H1 (cell line): ENCODE measurements at regions not wholly inside any gene's neighbourhood (a gene's known extent, or its start where the extent isn't known, plus 50 kb on each side); places are given as distances from the start of the nearest gene placed in this dataset.

ENCODE experiments used
- CTCF ChIA-PET: fragments of 300-600 bp; sonication (Branson Sonifier 250); formaldehyde crosslinking; loops from one replicate; lab custom pipeline; 2021; ENCODE audit not compliant: partially characterized antibody; lab: Charles Lee
- POLR2A ChIA-PET: fragments of 300-600 bp; sonication (Branson Sonifier 250); formaldehyde crosslinking; loops from one replicate; lab custom pipeline; 2021; ENCODE audit warnings: inconsistent platforms; ENCODE audit not compliant: partially characterized antibody; lab: Charles Lee
- DNase-seq, 2 experiments: peaks; one replicate each; pipeline versions ENCODE4 v3.0.0 to v3.0.0-alpha.2; 2010 to 2022; ENCODE audit warnings: low spot score in 2 of 2, low read depth in 1 of 2, mixed read lengths in 1 of 2
- FAIRE-seq: peaks from 2 replicates; lab custom pipeline; 2011; peaks lifted over from hg19 to GRCh38; lab: Jason Lieb, UNC
- H2AFZ ChIP-seq: 2 replicates; pipeline ENCODE4 v1.8.1; 2012; ENCODE audit warnings: low read length, inconsistent platforms
- H2AK5ac ChIP-seq: 2 replicates; pipeline ENCODE4 v1.6.1; 2013; ENCODE audit warnings: low read depth, low read length
- H2BK120ac ChIP-seq: replicated peaks from 2 replicates; pipeline ENCODE3; 2013; ENCODE audit warnings: low read depth, low read length, inconsistent platforms
- H2BK12ac ChIP-seq: 2 replicates; pipeline ENCODE4 v1.6.1; 2013; ENCODE audit warnings: low read depth, low read length
- H2BK15ac ChIP-seq: 2 replicates; pipeline ENCODE4 v1.6.1; 2013; ENCODE audit warnings: low read length
- H2BK20ac ChIP-seq: 2 replicates; pipeline ENCODE4 v1.6.1; 2013; ENCODE audit warnings: low read length
- H2BK5ac ChIP-seq: 2 replicates; pipeline ENCODE4 v1.6.1; 2013; ENCODE audit warnings: low read depth, low read length
- H3K14ac ChIP-seq: 2 replicates; pipeline ENCODE4 v1.6.1; 2013; ENCODE audit warnings: inconsistent platforms; ENCODE audit not compliant: insufficient read length
- H3K18ac ChIP-seq: 2 replicates; pipeline ENCODE4 v1.6.1; 2013; ENCODE audit warnings: low read length; ENCODE audit errors: extremely low read depth
- H3K23ac ChIP-seq: 2 replicates; pipeline ENCODE4 v1.6.1; 2013; ENCODE audit warnings: inconsistent platforms; ENCODE audit not compliant: insufficient read length
- H3K23me2 ChIP-seq: 2 replicates; pipeline ENCODE4 v1.6.1; 2013; ENCODE audit warnings: low read depth, low read length
- H3K27ac ChIP-seq: 2 replicates; pipeline ENCODE4 v1.6.1; 2011; ENCODE audit warnings: low read depth, low read length, inconsistent platforms
- H3K27me3 ChIP-seq, 4 experiments: replicated peaks in 1 of 4; 1 replicate in 1 of 4; 2 replicates in 3 of 4; pipeline versions ENCODE4 v1.6.1 to v1.8.1; 2011 to 2013; ENCODE audit warnings: low read length in 3 of 4, mild to moderate bottlenecking in 3 of 4, inconsistent platforms in 2 of 4, mixed read lengths in 2 of 4, moderate library complexity in 1 of 4; ENCODE audit not compliant: control insufficient read depth in 3 of 4, insufficient read depth in 3 of 4; ENCODE audit errors: extremely low read depth in 1 of 4
- H3K36me3 ChIP-seq, 4 experiments: 2 replicates each; pipeline versions ENCODE4 v1.6.1 to v1.8.1; 2011 to 2013; ENCODE audit warnings: mild to moderate bottlenecking in 4 of 4, low read length in 3 of 4, moderate library complexity in 2 of 4, control low read depth in 1 of 4, inconsistent platforms in 1 of 4; ENCODE audit not compliant: insufficient read depth in 4 of 4, control insufficient read depth in 2 of 4
- H3K4ac ChIP-seq: replicated peaks from 2 replicates; pipeline ENCODE3; 2013; ENCODE audit warnings: low read length, low read depth, mixed read lengths, inconsistent platforms; ENCODE audit not compliant: insufficient read length
- H3K4me1 ChIP-seq, 4 experiments: replicated peaks in 1 of 4; 1 replicate in 1 of 4; 2 replicates in 3 of 4; pipeline versions ENCODE4 v1.6.1 to v1.8.1; 2011 to 2013; ENCODE audit warnings: low read length in 3 of 4, inconsistent platforms in 2 of 4, mixed read lengths in 1 of 4; ENCODE audit not compliant: insufficient read depth in 4 of 4, control insufficient read depth in 3 of 4
- H3K4me2 ChIP-seq, 2 experiments: 2 replicates each; pipeline versions ENCODE4 v1.6.1 to v1.8.1; 2011 to 2013; ENCODE audit warnings: low read depth in 2 of 2, low read length in 2 of 2, control low read depth in 1 of 2, inconsistent platforms in 1 of 2, mild to moderate bottlenecking in 1 of 2; ENCODE audit not compliant: insufficient read depth in 1 of 2
- H3K4me3 ChIP-seq, 4 experiments: fragments of 200-600, 300-600 bp in 1 of 4; sonication (generic), shearing (Covaris generic), sonication (Bioruptor Twin) in 1 of 4; 2 replicates each; pipeline versions ENCODE4 v1.5.1 to v1.8.1; 2011 to 2016; ENCODE audit warnings: low read length in 4 of 4, low read depth in 3 of 4, control low read depth in 2 of 4, inconsistent platforms in 2 of 4, mild to moderate bottlenecking in 2 of 4, mixed read lengths in 1 of 4, moderate library complexity in 1 of 4; ENCODE audit not compliant: insufficient read depth in 2 of 4; ENCODE audit errors: extremely low read depth in 1 of 4
- H3K56ac ChIP-seq: replicated peaks from 2 replicates; pipeline ENCODE3; 2013; ENCODE audit warnings: low read depth, mild to moderate bottlenecking, mixed read lengths, low read length, inconsistent platforms; ENCODE audit not compliant: insufficient read length
- H3K79me1 ChIP-seq: 2 replicates; pipeline ENCODE4 v1.6.1; 2013; ENCODE audit warnings: low read depth, low read length, control low read depth
- H3K79me2 ChIP-seq, 2 experiments: 2 replicates each; pipeline versions ENCODE4 v1.6.1 to v1.8.1; 2012 to 2013; ENCODE audit warnings: low read length in 2 of 2, mild to moderate bottlenecking in 2 of 2, inconsistent platforms in 1 of 2; ENCODE audit not compliant: insufficient read depth in 2 of 2, control insufficient read depth in 1 of 2
- H3K9ac ChIP-seq, 4 experiments: replicated peaks in 1 of 4; 1 replicate in 1 of 4; 2 replicates in 3 of 4; pipeline versions ENCODE4 v1.6.1 to v1.8.1; 2011 to 2013; ENCODE audit warnings: low read depth in 3 of 4, low read length in 3 of 4, control low read depth in 2 of 4, mild to moderate bottlenecking in 2 of 4, moderate library complexity in 2 of 4, inconsistent platforms in 1 of 4; ENCODE audit errors: extremely low read depth in 1 of 4
- H3K9me3 ChIP-seq, 2 experiments: 2 replicates each; pipeline versions ENCODE4 v1.6.1 to v1.8.1; 2012 to 2013; ENCODE audit warnings: mild to moderate bottlenecking in 2 of 2, moderate library complexity in 2 of 2, control low read depth in 1 of 2, inconsistent platforms in 1 of 2, low read depth in 1 of 2, low read length in 1 of 2, mixed read lengths in 1 of 2; ENCODE audit not compliant: insufficient read depth in 2 of 2
- H4K20me1 ChIP-seq, 2 experiments: replicated peaks in 1 of 2; 2 replicates each; pipeline versions ENCODE3 to v1.8.1; 2011 to 2013; ENCODE audit warnings: inconsistent platforms in 2 of 2, low read length in 2 of 2, mild to moderate bottlenecking in 1 of 2; ENCODE audit not compliant: insufficient read depth in 2 of 2, control insufficient read depth in 1 of 2
- H4K5ac ChIP-seq: 2 replicates; pipeline ENCODE4 v1.6.1; 2013; ENCODE audit warnings: low read length, low read depth, mixed read lengths, inconsistent platforms; ENCODE audit not compliant: insufficient read length
- H4K8ac ChIP-seq: 2 replicates; pipeline ENCODE4 v1.8.0; 2013; ENCODE audit warnings: mild to moderate bottlenecking, moderate library complexity, low read length, inconsistent platforms; ENCODE audit not compliant: insufficient read depth; ENCODE audit errors: extremely low read depth
- H4K91ac ChIP-seq: replicated peaks from 2 replicates; pipeline ENCODE3; 2013; ENCODE audit warnings: low read length, mixed read lengths, inconsistent platforms; ENCODE audit not compliant: insufficient read length
- ATF2 ChIP-seq: IDR thresholded peaks from 2 replicates; pipeline ENCODE4 v1.6.1; 2012; ENCODE audit warnings: low read length, inconsistent platforms
- CBX5 ChIP-seq: fragments of 300-800, 300-1000 bp; sonication (generic); IDR thresholded peaks from 2 replicates; pipeline ENCODE4 v1.7.1; 2016; ENCODE audit warnings: antibody characterized with exemption, low read length, low read depth
- TCF12 ChIP-seq: IDR thresholded peaks from 2 replicates; pipeline ENCODE4 v1.6.1; 2011; ENCODE audit warnings: low read depth, mild to moderate bottlenecking, low read length
- WGBS, 2 experiments: shearing (Covaris generic) in 1 of 2; methylation state at CpG; one replicate each; pipeline versions ENCODE4 v1.1.6 to v1.1.7; 2013 to 2015; ENCODE audit warnings: low lambda C conversion rate in 2 of 2, mixed read lengths in 2 of 2, inconsistent platforms in 1 of 2, low coverage in 1 of 2, missing lambda C conversion rate in 1 of 2; ENCODE audit not compliant: insufficient replicate concordance in 2 of 2, insufficient coverage in 1 of 2, insufficient read length in 1 of 2; ENCODE audit errors: extremely low coverage in 1 of 2, missing lambda C conversion rate in 1 of 2; 5-methylcytosine and 5-hydroxymethylcytosine counted together

GRCh38 chr4:53695540-53696463 is 104.5 kb upstream of the LNX1 start:
- Histone ChIP-seq H3K14ac (no peak overlapping the region), H3K18ac (no peak overlapping the region), H4K20me1 (no peaks in the 10 kb centered on the region), H3K27ac (no peak overlapping the region), H2BK12ac (no peak overlapping the region), H2BK5ac (no peak overlapping the region), H3K9me3 (no peaks in the 10 kb centered on the region), H3K4me1 (no peaks in the 10 kb centered on the region), H3K23ac (no peak overlapping the region), H2BK120ac (no peak overlapping the region), H4K8ac (no peak overlapping the region), H4K91ac (no peak overlapping the region), H2BK15ac (no peak overlapping the region), H3K4me2 (no peak overlapping the region), H3K4me3 (no peak overlapping the region), H3K79me1 (no peaks in the 10 kb centered on the region), H3K79me2 (no peaks in the 10 kb centered on the region), H3K27me3 (no peaks in the 10 kb centered on the region), H3K56ac (no peak overlapping the region), H3K36me3 (no peaks in the 10 kb centered on the region), H2AK5ac (no peak overlapping the region), H2BK20ac (no peak overlapping the region), H2AFZ (no peak overlapping the region), H3K9ac (no peak overlapping the region), H4K5ac (no peak overlapping the region), H3K23me2 (no peaks in the 10 kb centered on the region), H3K4ac (no peak overlapping the region)
- TF ChIP-seq CBX5, result no peak
- TF ChIP-seq TCF12, result no peak
- no peak for TF ChIP-seq ATF2
- POLR2A ChIA-PET, result no interaction called here
- no peak for FAIRE-seq
- CTCF ChIA-PET, result interaction anchor here (2.1 kb wide), 1 partner anchor 11 kb away, joined by 10 read pairs; no protein-coding TSS in a partner anchor
- WGBS, 2 experiments, result 86% methylated on average over 7 of the region's 7 CpGs; no CpG with 5 or more reads in 1 of the 2 experiments
- DNase-seq, result no peak
